B cell (primary cell): ENCODE measurements at regions not wholly inside any gene's neighbourhood (a gene's known extent, or its start where the extent isn't known, plus 50 kb on each side); places are given as distances from the start of the nearest gene placed in this dataset.

ENCODE experiments used
- CTCF ChIP-seq: fragments of 200-600 bp; IDR thresholded peaks from one replicate; pipeline ENCODE4 v1.8.0; 2022; ENCODE audit warnings: antibody characterized with exemption, mild to moderate bottlenecking
- EZH2 ChIP-seq: IDR thresholded peaks from 2 replicates; pipeline ENCODE4 v1.6.1; 2012; ENCODE audit warnings: borderline replicate concordance, low read depth, mild to moderate bottlenecking, moderate library complexity, low read length; ENCODE audit not compliant: insufficient read depth, poor library complexity, severe bottlenecking

- TF ChIP-seq CTCF (no peak), EZH2 (no peak)
These were observed 396.5 kb upstream of the RPS23 start for GRCh38 chr5:82674671-82675070.
